HG03342 (cell line): ENCODE measurements at regions not wholly inside any gene's neighbourhood (a gene's known extent, or its start where the extent isn't known, plus 50 kb on each side); places are given as distances from the start of the nearest gene placed in this dataset.
"Not testable (repeated sequence)": the region's sequence is repeated elsewhere in the genome, so short reads cannot be mapped to it uniquely, and the experiment has no call there.

Experiments
- ATAC-seq: cut with Tn5 transposase; IDR thresholded peaks from one replicate; pipeline ENCODE4 v1.9.1; 2021; ENCODE audit warnings: mild to moderate bottlenecking, moderate library complexity; ENCODE audit not compliant: unreplicated experiment

DNA sequence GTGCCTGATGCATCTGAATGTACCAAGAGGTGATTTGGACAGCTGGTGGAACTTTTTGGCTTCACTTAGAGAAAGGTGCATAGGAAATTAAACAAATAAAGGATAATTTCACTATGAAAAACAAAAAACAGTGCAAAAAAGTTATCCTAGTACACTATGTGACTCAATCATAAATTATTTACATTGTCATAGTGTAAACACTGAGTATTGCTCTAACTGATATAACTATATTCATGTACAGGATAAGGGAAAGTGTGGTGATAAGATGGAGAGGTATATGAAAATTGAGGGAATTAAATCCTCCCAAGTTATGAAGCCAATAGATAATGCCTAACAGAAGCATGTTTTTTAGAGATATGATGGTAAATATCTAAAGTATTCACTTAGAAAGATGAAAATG, 50.2 kb upstream of the CPNE4 start:
- no peak for ATAC-seq

DNA sequence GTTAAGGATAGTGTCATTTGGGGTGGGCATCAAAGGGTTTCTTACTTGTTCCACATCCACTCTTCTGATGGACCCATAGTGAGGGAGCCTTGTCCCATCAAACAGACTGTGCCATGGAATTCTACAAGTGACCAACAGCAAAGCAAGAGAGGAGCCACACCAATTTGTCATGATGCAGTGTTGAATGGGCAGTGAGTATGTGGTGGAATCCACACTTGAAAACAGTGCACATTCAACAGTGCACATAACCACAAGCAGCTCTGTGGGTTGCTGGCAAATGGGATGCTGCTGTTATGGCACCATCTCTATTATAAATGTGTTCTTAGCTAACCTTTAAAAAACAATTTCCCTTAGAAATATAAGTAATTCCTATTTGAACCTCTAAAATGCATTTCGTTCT, 52.5 kb upstream of the CPNE4 start:
- no peak for ATAC-seq

DNA sequence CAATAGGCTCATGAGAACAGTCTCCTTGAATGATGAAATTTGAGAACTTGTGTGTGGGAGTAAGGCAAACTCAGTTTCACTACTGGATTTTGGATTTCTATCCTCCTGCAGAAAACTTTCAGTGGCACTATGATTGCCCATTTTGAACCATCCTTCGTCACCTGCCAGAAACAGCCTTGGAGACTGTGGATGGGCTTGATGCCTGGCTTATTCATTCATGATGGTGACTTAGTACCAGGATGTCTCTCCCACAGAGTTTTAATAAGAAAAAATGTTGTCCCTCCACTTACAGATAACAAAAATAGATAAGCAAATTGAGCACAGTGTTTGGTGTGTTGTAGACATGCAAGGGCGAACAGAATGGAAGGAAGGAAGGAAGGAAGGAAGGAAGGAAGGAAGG, 53.5 kb upstream of the CPNE4 start:
- ATAC-seq = no peak

DNA sequence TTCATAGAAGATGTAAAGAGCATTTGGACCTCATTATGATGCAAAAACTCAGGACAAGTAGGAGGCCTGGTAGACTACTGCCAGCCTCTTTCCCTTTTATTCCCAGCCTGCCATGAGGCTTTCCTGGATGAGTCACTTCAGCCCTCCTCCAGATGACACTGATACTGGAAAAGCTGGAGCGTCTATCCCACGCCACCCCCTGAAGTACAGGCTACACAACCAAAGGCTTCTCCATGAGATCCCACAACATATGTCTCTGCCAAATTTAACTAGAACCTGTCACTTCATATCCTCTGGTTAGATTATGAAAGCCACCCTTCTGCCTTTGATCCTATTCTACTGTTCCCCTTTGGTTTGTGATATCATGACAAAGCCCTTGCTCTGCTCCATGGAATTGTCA, 56.1 kb upstream of the CPNE4 start:
- no peak for ATAC-seq

DNA sequence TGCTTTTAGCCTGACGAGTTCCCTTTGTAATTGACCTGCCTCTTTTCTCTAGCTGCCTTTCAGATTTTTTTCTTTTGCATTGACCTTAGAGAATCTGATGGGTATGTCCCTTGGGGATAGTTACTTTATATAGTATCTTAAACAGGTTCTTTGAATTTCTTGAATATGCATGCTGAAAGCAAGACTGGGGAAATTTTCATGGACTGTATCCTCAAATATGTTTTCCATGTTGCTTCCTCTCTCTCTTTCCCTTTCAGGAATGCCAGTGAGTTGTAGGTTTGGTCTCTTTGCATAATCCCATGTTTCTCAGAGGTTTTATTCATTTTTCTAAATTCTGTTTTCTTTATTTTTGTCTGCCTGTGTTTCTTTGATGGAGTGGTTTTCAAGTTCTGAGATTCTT, 81.8 kb upstream of the CPNE4 start:
- ATAC-seq = no peak

DNA sequence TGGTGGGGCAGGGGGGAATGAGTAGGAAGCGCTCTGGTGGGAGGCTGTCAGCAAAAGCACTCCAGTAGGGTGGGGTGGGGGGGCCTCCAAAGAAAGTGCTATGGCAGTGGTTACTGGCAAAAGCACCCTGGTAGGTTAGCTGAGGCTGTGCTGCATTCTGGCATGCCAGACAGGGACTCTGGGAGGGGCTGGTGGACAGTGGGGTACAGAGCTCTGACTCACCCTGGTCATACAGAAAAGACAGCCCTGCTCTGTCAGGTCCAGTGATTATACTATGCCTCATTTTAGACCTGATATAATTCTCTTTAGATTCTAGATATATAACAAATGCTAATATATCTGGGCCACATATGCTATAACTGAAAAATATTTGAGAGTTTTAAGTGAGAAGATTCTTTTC, 82.8 kb upstream of the CPNE4 start:
- ATAC-seq = no peak

DNA sequence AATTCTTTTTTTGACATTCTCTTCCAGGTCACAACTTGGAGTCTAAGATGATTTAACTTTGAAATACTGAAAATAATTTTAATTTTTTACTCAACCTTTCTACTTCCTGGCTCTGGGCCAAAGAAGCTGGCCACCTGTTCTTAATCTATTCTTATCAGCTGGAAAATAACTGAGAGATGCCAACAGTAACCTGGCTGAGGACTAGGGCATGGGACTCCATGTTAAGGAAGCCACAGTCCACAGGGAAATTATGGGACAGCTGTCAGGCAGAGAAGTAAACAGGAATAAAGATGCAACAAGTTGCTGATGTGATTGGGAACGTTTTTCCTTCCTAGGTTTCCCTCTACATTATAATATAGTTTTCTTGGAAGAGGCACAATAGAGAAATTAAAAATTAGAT, 84.7 kb upstream of the CPNE4 start:
- no peak for ATAC-seq

DNA sequence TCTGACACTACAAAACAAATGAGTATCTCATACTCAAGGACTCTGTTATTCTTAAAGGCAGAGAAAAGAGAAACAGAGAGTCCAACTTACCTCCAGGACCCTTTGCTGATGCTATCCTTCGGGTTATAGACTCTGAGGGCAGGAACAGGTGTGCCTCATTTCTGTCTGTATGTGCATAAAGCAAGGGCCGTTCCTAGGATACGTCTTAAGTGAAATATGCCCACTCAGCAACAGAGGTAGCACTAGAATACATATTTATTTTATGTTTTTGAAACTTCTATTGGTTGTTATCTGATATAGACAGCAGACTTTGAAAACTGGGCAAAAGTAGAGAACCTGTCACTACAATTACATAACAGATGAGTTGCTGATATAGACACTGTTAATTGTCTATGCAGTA, 89.3 kb upstream of the CPNE4 start:
- ATAC-seq = no peak

DNA sequence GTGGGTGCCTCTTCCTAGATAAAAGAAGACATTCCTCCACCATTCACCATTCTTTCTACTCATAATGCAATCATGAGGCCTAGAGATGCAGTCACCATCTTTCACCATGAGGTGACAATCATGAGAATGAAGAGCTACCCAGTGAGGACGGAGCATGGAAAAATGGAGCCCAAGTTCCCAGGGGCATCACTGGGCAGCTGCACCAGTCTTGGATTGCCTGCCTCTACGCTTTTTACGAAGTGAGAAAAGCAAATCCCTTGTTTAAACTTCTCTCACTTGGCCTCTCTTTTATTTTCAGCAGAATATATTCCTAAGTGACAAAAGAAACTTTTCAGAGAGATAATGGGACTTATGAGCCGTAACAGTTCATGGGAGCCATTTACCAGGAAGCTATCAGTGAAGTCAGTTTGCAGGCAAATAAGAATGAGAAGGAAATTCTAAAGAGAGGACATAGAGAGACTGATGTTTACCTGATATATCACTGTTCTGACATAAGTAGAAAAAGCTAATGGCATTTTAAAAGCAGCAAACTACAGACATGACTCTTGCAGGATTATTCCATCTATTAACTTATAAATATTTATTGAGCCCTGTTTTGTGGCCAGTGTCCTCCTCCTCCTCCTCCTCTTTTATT, 90.0 kb upstream of the CPNE4 start:
- ATAC-seq = no peak

DNA sequence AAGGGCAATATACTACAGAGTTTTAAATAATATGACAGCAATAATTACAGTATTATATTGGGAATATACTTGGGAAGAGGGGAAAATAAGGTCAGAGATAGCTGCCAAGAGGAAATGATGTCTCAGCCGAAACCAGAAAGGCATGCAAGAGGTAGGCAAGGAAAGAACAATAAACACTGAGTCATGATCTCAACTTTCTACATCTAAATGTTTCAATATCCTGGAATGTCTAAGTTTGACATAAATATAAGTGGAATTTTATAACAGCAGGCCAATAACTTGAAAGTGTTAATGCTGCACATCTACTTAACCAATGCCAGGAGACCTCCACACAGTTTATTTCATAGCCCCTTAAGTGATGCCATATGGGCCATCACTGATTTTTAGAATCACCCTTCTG, 99.8 kb upstream of the CPNE4 start:
- no peak for ATAC-seq

DNA sequence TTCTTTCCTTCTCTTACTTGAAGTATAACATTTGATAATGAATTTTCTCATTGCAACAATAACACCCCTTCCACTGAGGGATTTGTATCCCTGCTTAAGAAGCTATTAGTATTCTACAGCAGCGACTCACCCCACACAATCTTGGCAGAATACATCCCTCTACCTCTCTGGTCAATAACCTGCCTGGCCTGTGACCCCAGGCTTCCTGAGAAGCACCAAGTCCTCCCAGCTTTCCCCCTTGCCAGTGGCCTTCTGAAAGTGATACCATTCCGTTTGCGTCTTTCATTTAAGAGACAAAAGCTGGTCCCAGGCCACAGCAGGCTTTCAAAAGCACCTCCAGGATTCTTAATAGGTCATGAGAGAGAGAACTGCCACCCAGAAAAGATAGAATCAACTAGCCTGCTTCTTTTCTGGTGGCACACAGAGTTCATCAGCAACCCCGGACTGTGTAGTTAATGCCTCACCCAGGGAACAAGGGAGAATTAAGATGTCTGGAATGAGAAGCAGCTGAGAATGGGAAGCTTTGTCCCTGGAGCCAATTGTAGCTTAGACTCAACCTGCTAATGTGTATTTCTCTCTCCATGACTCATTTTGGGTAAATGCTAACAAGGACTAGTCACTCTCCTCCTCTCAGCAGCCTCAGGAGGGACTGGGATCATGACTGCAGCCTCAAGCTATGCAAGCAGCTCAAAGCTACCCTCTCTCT, 101.0 kb upstream of the CPNE4 start:
- no peak for ATAC-seq

DNA sequence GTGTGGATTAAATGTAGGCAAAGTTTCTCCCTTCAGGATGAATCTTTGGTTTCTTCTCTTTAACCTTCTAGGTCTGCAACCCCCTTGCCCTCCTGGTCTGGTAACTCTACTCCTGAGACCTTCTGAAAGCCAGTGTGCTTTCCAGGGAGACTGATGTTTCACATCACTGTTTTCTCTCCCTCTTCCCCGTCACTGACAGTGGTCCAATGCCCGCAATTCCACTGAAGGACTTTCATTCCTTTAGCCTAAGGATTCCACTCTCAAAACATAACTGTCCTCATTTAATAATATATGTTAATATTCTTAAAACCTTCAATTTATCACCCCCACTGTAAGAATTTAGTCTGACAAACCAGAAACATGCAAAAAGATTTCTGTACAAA, 101.5 kb upstream of the CPNE4 start:
- no peak for ATAC-seq

DNA sequence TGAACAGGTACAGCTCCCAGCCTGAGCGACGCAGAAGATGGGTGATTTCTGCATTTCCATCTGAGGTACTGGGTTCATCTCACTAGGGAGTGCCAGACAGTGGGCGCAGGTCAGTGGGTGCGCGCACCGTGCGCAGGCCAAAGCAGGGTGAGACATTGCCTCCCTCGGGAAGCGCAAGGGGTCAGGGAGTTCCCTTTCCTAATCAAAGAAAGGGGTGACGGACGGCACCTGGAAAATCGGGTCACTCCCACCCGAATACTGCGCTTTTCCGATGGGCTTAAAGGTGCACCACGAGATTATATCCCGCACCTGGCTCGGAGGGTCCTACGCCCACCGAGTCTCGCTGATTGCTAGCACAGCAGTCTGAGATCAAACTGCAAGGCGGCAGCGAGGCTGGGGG, 102.1 kb upstream of the CPNE4 start:
- not testable (repeated sequence) for ATAC-seq

DNA sequence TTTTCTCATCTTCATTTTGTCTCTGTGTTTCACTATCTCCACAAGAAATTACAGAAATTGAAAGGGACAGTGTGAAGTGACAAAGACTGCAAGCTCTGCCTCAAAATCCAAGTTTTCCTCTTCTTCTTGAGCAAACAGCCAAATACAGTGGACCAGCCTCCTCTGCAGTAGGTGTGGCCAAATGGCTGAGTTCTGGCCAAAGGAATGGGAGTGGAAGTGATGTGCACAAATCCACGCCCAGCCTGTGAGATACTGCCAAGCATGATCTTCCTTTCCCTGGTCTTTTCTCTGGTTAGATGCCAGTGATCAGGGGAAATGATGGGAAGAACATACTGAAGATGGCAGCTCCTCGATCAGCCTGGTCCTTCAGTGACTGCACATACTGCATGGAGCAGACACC, 111.0 kb upstream of the CPNE4 start:
- ATAC-seq = no peak

DNA sequence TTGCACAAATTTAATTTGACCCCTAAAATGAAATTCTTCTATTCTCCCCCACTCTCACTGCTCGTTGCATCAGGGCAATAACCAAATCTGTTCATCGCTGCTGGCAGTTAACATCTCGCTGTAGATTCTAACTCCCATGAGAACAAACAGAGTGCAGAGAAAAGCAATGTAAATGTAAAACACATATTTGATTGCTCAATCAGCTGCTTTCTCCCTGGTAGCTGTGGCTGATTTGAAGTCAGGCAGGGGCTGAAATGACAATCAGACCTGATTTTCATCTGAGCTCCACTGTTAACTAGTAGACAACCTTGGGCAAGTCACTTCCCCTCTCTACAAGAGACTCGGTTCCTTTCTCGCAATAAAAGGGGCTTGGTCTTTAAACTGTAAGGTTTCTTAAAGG, 119.8 kb upstream of the CPNE4 start:
- no peak for ATAC-seq

DNA sequence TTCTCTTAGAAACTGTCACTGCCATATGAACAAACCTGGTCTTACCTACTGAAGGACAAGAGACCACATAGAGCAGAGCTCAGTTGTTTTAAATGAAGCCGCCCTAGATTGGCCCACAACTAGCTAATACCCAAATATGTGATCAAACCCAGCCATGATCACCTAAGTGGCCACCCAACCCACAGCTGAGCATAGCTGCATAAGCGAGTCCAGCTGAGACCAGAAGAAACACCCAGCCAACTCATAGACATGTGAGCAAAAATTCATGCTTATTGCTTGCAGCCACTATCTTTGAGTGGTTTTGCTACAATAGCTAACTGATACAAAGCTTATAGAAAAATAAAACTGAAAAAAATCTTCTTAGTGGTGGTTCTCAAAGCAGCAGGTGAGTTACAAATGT, 124.3 kb upstream of the CPNE4 start:
- no peak for ATAC-seq

DNA sequence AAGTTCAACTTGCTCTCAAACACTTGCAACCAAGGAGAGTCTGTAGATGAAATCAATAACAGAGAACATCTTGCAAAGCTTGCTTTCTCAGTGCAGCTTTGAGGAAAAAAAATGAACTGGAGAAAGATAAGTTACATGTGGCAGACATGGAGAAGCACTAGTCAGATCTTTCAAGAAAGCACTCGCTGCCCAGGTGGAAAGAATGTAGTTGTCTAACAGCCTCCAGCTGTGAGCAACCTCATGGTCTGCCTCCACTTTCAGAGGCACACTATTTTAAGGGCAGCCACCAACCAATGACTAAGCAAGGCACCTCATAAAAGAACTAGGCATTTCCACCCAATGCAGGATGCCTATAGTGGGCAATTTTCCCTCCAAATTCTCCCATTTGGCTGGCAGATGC, 125.4 kb upstream of the CPNE4 start:
- no peak for ATAC-seq

DNA sequence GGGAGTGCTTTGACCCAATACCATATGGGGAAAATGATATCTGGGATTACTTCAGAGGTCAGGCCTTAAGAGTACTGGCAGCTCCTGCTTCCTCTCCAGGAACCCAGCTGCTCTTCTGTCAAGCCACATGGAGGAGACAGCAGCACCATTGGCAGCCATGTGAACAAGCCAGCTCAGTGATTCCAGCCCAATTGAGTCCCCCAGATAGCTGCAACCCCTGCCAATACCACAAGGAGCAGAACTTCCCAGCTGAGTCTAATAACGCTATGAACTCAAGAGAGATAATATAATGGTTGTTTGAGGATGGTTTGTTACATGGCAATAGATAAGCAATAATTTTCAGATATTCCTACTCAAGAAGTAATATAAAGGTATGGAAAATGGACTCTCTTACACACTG, 126.8 kb upstream of the CPNE4 start:
- ATAC-seq = no peak

DNA sequence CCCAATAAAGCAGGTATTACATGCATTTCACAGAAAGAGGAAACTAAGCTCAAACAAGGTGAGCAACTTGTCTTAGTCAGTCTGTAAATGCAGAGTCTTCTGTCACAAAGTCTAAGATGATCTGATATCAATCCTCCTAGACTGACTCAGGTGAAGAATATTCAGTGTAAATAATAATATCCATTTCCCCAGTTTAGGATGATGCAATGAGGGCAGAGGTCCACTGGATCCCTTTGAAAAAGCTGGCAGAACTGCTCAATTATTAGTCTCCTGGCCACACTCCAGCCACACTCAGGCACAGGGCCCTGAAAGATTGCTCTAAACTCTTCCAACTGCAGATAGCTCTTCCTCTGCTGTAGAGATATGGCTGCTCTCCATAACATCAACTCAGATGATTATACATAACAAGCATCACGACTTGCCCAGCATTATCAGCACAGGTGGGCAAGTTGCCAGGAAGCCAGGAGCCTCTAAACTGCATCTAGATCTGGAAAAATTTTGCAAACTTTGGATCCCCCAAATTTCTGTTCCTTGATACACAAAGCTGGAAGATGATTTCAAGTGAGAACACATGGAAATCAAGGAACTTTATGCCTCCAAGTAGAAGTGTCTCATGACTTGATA, 129.8 kb upstream of the CPNE4 start:
- ATAC-seq = no peak

DNA sequence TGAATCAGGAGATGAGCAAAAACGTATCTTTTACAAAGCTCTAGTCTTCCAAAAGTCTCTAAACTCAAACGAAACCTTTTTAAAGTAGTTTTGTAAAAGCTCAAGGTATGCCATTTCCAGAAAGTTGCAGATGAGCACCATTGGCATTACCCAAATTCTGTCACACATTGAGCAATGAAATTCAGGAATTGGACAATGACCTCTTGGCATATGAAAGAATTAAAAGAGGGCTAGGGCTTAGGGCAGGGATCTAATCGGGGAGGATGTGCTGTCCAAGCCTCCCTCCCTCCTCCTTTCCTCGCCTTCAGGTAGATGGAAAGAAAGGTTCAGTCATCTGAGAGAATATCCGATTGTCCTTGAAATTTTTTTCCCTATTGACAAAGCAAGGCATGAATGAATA, 133.1 kb upstream of the CPNE4 start:
- ATAC-seq = no peak

DNA sequence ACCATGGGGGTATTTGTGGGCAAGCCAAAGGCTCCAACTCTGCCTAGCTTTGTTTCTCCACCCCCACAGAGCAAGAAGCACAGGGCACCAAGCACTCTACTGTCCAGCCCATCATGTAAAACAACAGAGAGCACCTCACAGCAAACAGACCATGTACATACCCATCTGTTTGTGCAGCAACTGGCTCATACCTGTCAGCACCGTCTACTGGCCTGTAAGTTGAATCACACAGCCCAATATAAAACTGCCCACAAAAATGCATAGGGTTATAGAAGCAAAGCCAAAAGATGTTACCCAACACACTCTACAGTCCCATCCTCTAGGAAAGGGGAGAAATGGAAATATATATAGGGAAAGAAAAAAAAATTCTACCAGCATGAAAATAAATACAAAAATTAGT, 139.7 kb upstream of the CPNE4 start:
- ATAC-seq = no peak

DNA sequence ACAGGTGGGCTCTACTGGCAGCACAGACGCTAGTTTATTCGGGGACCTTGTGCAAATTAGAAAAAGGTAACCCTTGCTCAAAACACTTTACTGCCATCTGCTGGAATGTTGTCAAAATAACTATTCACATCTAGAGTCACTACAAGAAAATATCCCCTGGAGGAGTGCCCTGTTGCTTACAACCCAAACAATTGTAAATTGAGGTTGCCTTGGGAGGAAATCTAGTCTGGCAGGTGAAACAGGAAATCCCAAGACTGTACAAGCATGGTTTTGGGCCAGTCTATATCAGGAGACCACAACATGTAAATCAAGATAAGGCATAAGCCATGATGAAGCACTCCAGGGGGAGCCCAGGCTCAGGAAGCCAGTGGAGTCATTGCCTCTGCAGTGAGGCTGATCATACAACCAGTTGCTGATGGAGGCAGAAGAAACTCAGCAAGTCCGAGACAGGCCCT, 136.8 kb upstream of the ACP3 start:
- no peak for ATAC-seq

DNA sequence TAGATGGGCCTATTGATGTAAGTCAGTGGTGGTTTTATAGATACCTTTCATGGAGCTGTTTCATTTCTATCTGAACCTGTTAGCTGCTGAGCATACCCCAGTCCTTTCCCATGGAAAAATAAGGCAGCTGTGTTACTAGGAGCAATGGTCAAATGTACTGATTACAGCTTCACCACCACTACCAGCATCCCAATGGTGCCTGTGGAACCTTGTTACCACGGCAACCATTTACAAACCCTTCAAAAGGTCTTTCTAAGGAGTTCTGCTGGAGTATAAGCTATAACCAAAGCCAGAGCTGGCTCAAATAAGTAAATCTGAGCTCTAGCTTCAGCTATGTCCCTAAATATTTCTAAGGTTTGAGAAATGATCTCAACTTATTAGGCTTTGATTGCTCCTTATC, 133.4 kb upstream of the ACP3 start:
- ATAC-seq = no peak
